ENCODE measurements at regions not wholly inside any gene's neighbourhood (a gene's known extent, or its start where the extent isn't known, plus 50 kb on each side); places are given as distances from the start of the nearest gene placed in this dataset.

- Mint-ChIP-seq H3K4me3 (no peak overlapping the region), H3K27ac (no peak overlapping the region), H3K9me3 (peaks cover 0 to 6% of the 10 kb centered on the region in 2 donors), H3K27me3 (peaks cover 0 to 1% of the 10 kb centered on the region in 2 donors), H3K4me1 (no peaks in the 10 kb centered on the region), H3K36me3 (no peaks in the 10 kb centered on the region)
- ATAC-seq (replicated peaks) (no peak), DNase-seq (no peak)
Observed at GRCh38 chr7:31284106-31284505, 56.4 kb downstream of the NEUROD6 start.

GRCh38 chr7:31271641-31272405, 68.7 kb downstream of the NEUROD6 start:
- Mint-ChIP-seq H3K36me3 (no peaks in the 10 kb centered on the region), H3K4me3 (no peak overlapping the region), H3K4me1 (no peaks in the 10 kb centered on the region), H3K27ac (no peak overlapping the region), H3K27me3 (no peaks in the 10 kb centered on the region), H3K9me3 (no peaks in the 10 kb centered on the region)
- ATAC-seq (replicated peaks) (no peak), DNase-seq (no peak)

- H3K36me3 Mint-ChIP-seq: no peaks in the 10 kb centered on the region
- H3K27me3 Mint-ChIP-seq: no peaks in the 10 kb centered on the region
- no peaks in the 10 kb centered on the region for H3K9me3 Mint-ChIP-seq
- no peak overlapping the region for H3K27ac Mint-ChIP-seq
- ATAC-seq (replicated peaks) (no peak), DNase-seq (no peak)
- no peaks in the 10 kb centered on the region for H3K4me1 Mint-ChIP-seq
- no peak overlapping the region for H3K4me3 Mint-ChIP-seq
Observed at GRCh38 chr7:31267486-31267885, 73.0 kb downstream of the NEUROD6 start.

- Mint-ChIP-seq H3K27ac (no peak overlapping the region), H3K27me3 (no peaks in the 10 kb centered on the region), H3K4me1 (no peaks in the 10 kb centered on the region), H3K9me3 (no peaks in the 10 kb centered on the region), H3K36me3 (no peaks in the 10 kb centered on the region), H3K4me3 (no peak overlapping the region)
- DNase-seq: no peak
- no peak for ATAC-seq (replicated peaks)
Observed at GRCh38 chr7:31263338-31263737, 77.2 kb downstream of the NEUROD6 start.

GRCh38 chr7:31261341-31261740, 79.2 kb downstream of the NEUROD6 start:
- no peak overlapping the region for H3K4me3 Mint-ChIP-seq
- ATAC-seq (replicated peaks) (no peak), DNase-seq (no peak)
- no peaks in the 10 kb centered on the region for H3K4me1 Mint-ChIP-seq
- no peaks in the 10 kb centered on the region for H3K9me3 Mint-ChIP-seq
- no peaks in the 10 kb centered on the region for H3K27me3 Mint-ChIP-seq
- no peaks in the 10 kb centered on the region for H3K36me3 Mint-ChIP-seq
- H3K27ac Mint-ChIP-seq: no peak overlapping the region

GRCh38 chr7:31260851-31261250, 79.7 kb downstream of the NEUROD6 start:
- Mint-ChIP-seq H3K9me3 (no peaks in the 10 kb centered on the region), H3K36me3 (no peaks in the 10 kb centered on the region), H3K27ac (no peak overlapping the region), H3K27me3 (no peaks in the 10 kb centered on the region), H3K4me1 (no peaks in the 10 kb centered on the region), H3K4me3 (no peak overlapping the region)
- ATAC-seq (replicated peaks) (no peak), DNase-seq (no peak)

- Mint-ChIP-seq H3K27me3 (no peaks in the 10 kb centered on the region), H3K4me3 (no peak overlapping the region), H3K9me3 (peaks cover 0 to 2% of the 10 kb centered on the region in 2 donors), H3K27ac (no peak overlapping the region), H3K36me3 (no peaks in the 10 kb centered on the region), H3K4me1 (no peaks in the 10 kb centered on the region)
- DNase-seq (no peak), ATAC-seq (replicated peaks) (no peak)
Observed at GRCh38 chr7:31258391-31258790, 82.1 kb downstream of the NEUROD6 start.

- Mint-ChIP-seq H3K36me3 (no peaks in the 10 kb centered on the region), H3K27me3 (no peaks in the 10 kb centered on the region), H3K4me3 (no peak overlapping the region), H3K4me1 (no peaks in the 10 kb centered on the region), H3K9me3 (peaks cover 0 to 2% of the 10 kb centered on the region in 2 donors), H3K27ac (no peak overlapping the region)
- no peak for ATAC-seq (replicated peaks)
- no peak for DNase-seq
Observed at GRCh38 chr7:31256506-31256905, 84.0 kb downstream of the NEUROD6 start.

- Mint-ChIP-seq H3K27me3 (no peaks in the 10 kb centered on the region), H3K9me3 (peaks cover 0 to 2% of the 10 kb centered on the region in 2 donors), H3K4me3 (no peak overlapping the region), H3K4me1 (no peaks in the 10 kb centered on the region), H3K36me3 (no peaks in the 10 kb centered on the region), H3K27ac (no peak overlapping the region)
- DNase-seq (no peak), ATAC-seq (replicated peaks) (no peak)
Observed at GRCh38 chr7:31254926-31255325, 85.6 kb downstream of the NEUROD6 start.

- H3K4me3 Mint-ChIP-seq: no peak overlapping the region
- peaks cover 0 to 2% of the 10 kb centered on the region in 2 donors for H3K9me3 Mint-ChIP-seq
- no peaks in the 10 kb centered on the region for H3K36me3 Mint-ChIP-seq
- no peaks in the 10 kb centered on the region for H3K27me3 Mint-ChIP-seq
- DNase-seq: no peak
- H3K27ac Mint-ChIP-seq: no peak overlapping the region
- no peaks in the 10 kb centered on the region for H3K4me1 Mint-ChIP-seq
- ATAC-seq (replicated peaks): no peak
Observed at GRCh38 chr7:31253532-31253931, 87.0 kb downstream of the NEUROD6 start.

GRCh38 chr7:31251441-31251840, 89.1 kb downstream of the NEUROD6 start:
- Mint-ChIP-seq H3K4me3 (no peak overlapping the region), H3K36me3 (no peaks in the 10 kb centered on the region), H3K27ac (no peak overlapping the region), H3K27me3 (no peaks in the 10 kb centered on the region), H3K4me1 (no peaks in the 10 kb centered on the region), H3K9me3 (peaks cover 0 to 3% of the 10 kb centered on the region in 2 donors)
- DNase-seq: no peak
- no peak for ATAC-seq (replicated peaks)

- no peaks in the 10 kb centered on the region for H3K4me1 Mint-ChIP-seq
- no peak for DNase-seq
- no peaks in the 10 kb centered on the region for H3K36me3 Mint-ChIP-seq
- no peaks in the 10 kb centered on the region for H3K27me3 Mint-ChIP-seq
- peaks cover 0 to 1% of the 10 kb centered on the region in 2 donors for H3K9me3 Mint-ChIP-seq
- ATAC-seq (replicated peaks): no peak
- H3K4me3 Mint-ChIP-seq: no peak overlapping the region
- no peak overlapping the region for H3K27ac Mint-ChIP-seq
Observed at GRCh38 chr7:31249671-31250070, 90.9 kb downstream of the NEUROD6 start.

- Mint-ChIP-seq H3K9me3 (peaks cover 2 to 5% of the 10 kb centered on the region in 2 donors), H3K27ac (no peak overlapping the region), H3K4me3 (no peak overlapping the region), H3K27me3 (no peaks in the 10 kb centered on the region), H3K4me1 (no peaks in the 10 kb centered on the region), H3K36me3 (no peaks in the 10 kb centered on the region)
- ATAC-seq (replicated peaks) (no peak), DNase-seq (no peak)
Observed at GRCh38 chr7:31236868-31237267, 103.7 kb downstream of the NEUROD6 start.

GRCh38 chr7:31234836-31235605, 105.5 kb downstream of the NEUROD6 start:
- Mint-ChIP-seq H3K27me3 (no peaks in the 10 kb centered on the region), H3K9me3 (peaks cover 2 to 5% of the 10 kb centered on the region in 2 donors), H3K4me3 (no peak overlapping the region), H3K36me3 (no peaks in the 10 kb centered on the region), H3K4me1 (no peaks in the 10 kb centered on the region), H3K27ac (no peak overlapping the region)
- no peak for ATAC-seq (replicated peaks)
- no peak for DNase-seq

GRCh38 chr7:31228957-31229356, 111.6 kb downstream of the NEUROD6 start:
- H3K27me3 Mint-ChIP-seq: no peaks in the 10 kb centered on the region
- H3K9me3 Mint-ChIP-seq: peaks cover 12 to 18% of the 10 kb centered on the region in 2 donors
- H3K4me3 Mint-ChIP-seq: no peak overlapping the region
- ATAC-seq (replicated peaks) (no peak), DNase-seq (no peak)
- H3K4me1 Mint-ChIP-seq: no peaks in the 10 kb centered on the region
- H3K36me3 Mint-ChIP-seq: peaks cover 0 to 4% of the 10 kb centered on the region in 2 donors
- no peak overlapping the region for H3K27ac Mint-ChIP-seq

All from stimulated activated naive B cell treated with anti-CD40 and anti-IgM and Interleukin-4, amounts not matched to agents 10 μg/mL and 1 μg/mL and 100 μg/mL, for 72 hours (primary cell).